Activated naive CD4-positive, alpha-beta T cell (primary cell): ENCODE measurements at regions not wholly inside any gene's neighbourhood (a gene's known extent, or its start where the extent isn't known, plus 50 kb on each side); places are given as distances from the start of the nearest gene placed in this dataset.
"Not testable (repeated sequence)": the region's sequence is repeated elsewhere in the genome, so short reads cannot be mapped to it uniquely, and the experiment has no call there.

Experiments
- DNase-seq, 4 experiments: peaks; one replicate each; lab custom pipeline; 2025; lab: John Stamatoyannopoulos, UW

GRCh38 chr2:8139668-8140200 is 542.1 kb upstream of the ID2 start:
- DNase-seq: no peak

GRCh38 chr2:8141079-8141707 is 540.7 kb upstream of the ID2 start:
- no peak for DNase-seq

- DNase-seq: no peak
These were observed 540.1 kb upstream of the ID2 start for GRCh38 chr2:8141780-8142179.

- DNase-seq: no peak
These were observed 539.4 kb upstream of the ID2 start for GRCh38 chr2:8142461-8142860.

- no peak for DNase-seq
These were observed 537.7 kb upstream of the ID2 start for GRCh38 chr2:8144131-8144631.

GRCh38 chr2:8144785-8145184 is 537.1 kb upstream of the ID2 start:
- no peak for DNase-seq

GRCh38 chr2:8145375-8145774 is 536.5 kb upstream of the ID2 start:
- not testable (repeated sequence) for DNase-seq

- no peak for DNase-seq
These were observed 535.5 kb upstream of the ID2 start for GRCh38 chr2:8146132-8147005.

GRCh38 chr2:8148260-8149006 is 533.4 kb upstream of the ID2 start:
- DNase-seq: no peak

- DNase-seq: no peak
These were observed 532.9 kb upstream of the ID2 start for GRCh38 chr2:8149007-8149405.

- DNase-seq: no peak
These were observed 531.8 kb upstream of the ID2 start for GRCh38 chr2:8149985-8150539.

- DNase-seq: no peak
These were observed 530.0 kb upstream of the ID2 start for GRCh38 chr2:8151888-8152287.

GRCh38 chr2:8152392-8153257 is 529.2 kb upstream of the ID2 start:
- no peak for DNase-seq

- no peak for DNase-seq
These were observed 528.6 kb upstream of the ID2 start for GRCh38 chr2:8153258-8153718.

- DNase-seq: no peak
These were observed 527.6 kb upstream of the ID2 start for GRCh38 chr2:8154270-8154669.

- DNase-seq: no peak
These were observed 526.9 kb upstream of the ID2 start for GRCh38 chr2:8154936-8155335.

- no peak for DNase-seq
These were observed 524.0 kb upstream of the ID2 start for GRCh38 chr2:8157621-8158430.

- DNase-seq: no peak
These were observed 523.1 kb upstream of the ID2 start for GRCh38 chr2:8158711-8159110.

- no peak for DNase-seq
These were observed 522.5 kb upstream of the ID2 start for GRCh38 chr2:8159211-8159965.
